GM21717 (cell line): ENCODE measurements at regions not wholly inside any gene's neighbourhood (a gene's known extent, or its start where the extent isn't known, plus 50 kb on each side); places are given as distances from the start of the nearest gene placed in this dataset.

Source experiments
- ATAC-seq: cut with Tn5 transposase; IDR thresholded peaks from one replicate; pipeline ENCODE4 v1.9.1; 2021; ENCODE audit warnings: mild to moderate bottlenecking, moderate library complexity; ENCODE audit not compliant: unreplicated experiment

DNA sequence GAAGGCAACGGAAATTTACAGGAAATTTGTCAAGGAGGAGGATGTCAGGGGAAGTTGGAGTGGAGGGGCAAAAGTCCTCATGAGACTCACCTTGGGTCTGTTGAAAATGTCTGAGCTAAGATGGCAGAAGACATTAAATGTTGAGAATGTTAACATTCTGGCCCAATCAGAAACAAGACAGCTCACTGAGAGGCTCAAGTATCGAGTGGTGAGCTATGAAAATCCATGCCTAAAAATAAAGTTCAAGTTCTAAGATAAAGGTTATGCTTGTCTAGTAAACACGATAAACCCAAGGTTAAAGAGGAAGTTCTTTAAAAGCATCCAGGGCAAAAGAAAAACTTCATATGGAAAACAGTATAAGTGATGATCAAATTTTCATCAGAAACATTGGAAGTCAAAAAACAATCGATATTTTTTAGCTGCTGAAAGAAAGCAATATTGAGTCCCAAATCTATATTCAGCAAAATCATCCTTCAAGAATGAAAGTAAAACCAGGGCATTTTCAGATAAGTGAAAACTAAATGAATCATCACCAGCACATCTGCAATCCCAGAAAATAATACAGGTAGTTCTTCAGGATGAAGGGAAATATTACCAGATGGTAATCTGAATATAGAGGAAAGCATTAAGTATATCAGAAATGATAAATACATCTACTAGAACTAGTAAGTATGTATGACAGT is 462.4 kb downstream of the TLL1 start:
- no peak for ATAC-seq

DNA sequence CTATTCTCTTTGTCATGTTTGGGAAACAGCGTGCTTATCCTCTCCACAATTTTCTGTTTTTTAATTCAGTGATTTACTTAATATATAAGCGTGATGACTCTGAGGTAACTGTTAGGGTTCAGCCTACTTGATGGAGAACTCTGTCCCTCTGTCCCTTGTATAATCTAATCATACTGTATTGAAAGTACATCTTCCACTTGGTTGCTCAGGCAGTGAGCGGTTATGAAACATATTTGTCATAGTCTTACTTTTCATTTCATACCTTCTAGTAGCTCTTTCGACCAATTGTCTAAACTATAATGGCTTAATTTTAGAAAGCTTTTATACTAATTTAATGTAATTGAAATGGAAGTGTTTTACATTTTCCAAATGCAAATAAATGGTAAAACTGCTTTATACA is 469.0 kb downstream of the TLL1 start:
- ATAC-seq, result no peak

DNA sequence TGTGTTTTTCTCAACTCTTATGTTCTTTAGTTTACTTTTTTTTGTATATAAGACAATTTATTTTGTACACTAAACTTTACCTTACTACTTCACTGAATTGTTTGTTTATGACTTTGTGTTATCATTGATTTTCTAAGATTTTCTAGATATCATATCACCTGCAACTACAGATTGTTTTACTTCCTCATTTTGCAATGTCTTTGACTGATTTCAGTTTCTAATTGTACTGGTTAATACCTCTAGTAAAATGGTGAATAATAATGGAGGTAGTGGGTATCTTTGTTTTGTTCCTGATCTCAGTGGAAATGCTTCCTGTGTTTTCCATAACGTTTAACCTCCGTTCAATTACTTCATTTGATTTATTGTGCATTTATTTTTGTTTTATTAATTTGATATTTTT is 490.2 kb downstream of the TLL1 start:
- ATAC-seq, result peak; percentile 49

DNA sequence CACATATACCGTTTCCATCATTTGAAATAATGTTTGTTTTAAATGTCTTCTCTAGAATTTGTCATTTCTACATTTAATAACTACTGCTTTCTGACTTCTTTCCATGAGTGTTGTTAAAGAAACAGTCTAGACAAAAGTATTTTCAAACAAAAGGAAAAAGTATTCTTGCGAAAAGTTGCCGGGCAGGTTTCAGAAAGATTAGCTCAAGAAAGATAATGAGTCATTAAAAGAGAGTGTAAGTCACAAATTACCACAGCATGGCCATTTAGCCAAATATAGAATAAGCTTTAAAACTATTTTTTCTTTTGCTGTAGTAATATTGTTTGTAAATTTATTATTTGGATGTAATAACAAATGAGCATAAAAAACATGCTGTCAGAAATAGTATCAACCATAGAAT is 493.0 kb downstream of the TLL1 start:
- ATAC-seq, result no peak

DNA sequence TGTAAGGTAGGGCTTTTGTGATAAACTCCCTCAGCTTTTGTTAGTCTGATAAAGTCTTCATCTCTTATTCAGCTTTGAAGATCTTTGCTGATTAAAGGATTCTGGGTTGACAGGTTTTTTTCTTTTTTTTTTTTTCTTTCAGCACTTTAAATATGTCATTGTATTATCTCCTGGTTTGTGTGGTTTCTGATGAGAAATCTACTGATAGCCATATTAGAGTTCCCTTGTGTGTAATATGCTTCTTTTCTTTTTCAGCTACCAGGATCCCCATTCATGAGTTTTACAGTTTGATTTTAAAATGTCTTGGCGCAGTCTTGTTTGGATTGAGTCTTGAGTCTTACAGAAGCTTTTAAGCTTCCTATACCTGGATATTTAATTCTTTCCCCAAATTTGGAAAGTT is 504.5 kb downstream of the TLL1 start:
- no peak for ATAC-seq

DNA sequence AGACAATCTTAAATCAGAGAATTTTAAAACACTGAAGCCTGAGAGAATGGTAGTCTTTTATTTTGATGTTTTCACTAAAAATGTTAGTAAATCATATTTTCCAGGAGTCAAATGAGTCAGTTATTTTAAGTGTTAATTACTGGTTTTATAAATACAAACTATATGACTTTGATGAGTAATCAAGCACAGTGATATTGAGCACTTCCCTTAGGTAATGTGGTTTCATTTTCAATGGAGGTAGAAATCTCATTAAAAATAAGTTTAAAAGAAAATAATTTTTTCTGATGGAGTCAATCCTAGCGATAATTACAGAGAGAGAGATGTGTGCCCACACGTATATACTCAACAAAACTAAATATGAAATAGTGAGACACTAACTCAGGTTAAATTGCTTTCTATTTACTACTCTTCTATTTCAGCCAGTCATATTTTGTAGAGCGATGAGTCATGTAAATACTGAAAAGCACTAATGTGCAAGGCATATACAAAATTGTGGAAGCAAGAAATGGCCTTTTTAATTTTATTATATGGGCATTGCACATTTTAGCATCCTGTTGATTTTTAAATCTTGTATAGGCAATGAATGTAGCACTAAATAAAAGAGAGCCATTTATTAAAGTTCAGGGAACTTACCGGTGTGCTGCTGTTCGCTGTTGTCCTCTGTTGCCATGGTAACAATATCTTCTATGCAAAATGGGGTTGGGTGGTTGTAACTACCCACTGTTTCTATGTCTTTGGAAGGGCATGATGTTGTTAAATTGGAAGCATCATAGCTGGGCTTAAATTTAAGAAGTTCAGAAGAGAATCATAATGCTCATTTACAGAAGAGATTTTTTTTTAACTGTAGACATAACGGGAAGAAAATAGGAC is 513.7 kb downstream of the TLL1 start:
- ATAC-seq, result no peak

DNA sequence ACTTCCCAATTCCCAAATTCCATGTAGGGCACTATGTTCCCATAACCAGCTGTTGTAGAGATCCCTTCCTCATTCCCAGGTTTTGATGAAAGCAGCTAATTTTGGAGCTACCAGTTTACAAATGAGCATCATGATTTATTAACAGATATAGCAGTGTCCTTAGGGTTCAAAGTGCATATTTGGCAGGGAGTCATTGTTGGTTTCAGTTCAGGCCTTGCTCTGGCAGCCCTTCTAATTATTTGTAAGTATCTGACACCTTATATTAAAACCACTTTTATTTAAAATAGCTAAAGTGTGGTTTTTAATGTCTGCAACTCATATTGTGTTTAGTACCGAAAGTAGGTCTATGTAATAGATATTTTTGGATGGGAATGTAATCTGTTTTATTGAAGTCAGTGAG is 518.5 kb downstream of the TLL1 start:
- ATAC-seq, result no peak

DNA sequence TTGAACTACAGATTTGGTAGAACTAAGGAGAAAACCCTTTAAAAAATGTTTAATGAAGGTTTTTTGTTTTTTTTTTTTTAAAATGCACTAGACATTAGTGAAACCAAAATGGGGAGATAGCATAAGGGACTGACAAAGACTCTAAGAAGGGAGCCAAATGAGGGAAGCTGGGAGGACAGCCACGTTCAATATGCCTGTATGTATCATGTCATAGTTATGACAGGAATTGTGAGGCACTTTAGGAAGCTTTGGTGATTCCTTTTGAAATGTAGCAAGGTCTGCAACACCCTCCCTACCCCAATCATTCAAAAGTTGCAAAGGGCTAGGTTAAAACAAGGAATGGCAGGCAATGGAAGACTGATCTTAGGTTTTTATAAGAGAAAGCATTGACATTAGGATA is 526.0 kb downstream of the TLL1 start:
- ATAC-seq, result no peak

DNA sequence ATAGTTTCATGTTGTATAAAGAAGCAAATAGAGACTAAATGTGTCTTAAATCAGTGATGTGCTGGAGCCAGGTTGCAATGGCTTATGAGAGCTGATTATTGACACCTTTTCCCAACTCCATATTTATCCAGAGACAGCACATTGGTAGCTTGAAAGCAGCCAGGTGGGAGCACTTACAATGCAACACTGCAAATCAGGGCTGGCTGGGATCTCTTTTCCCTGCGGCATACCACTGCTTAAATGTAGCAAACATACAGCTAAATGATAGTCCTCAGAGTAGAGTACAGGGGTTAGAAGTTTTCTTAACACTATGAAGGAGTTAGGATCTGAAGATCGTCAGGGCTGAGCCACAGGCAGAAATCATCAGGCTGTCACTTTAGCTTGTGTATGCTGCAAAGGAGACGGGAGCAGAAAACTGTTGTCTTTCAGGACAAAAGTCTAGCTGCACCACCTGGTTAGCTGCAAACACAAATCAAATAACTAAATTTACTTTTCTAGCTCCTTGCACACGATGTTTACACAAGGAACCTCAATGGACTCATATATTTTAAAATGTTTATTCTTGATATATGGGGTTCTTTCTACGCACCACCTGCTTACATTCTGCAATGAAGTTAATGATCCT is 527.3 kb downstream of the TLL1 start:
- ATAC-seq, result no peak

DNA sequence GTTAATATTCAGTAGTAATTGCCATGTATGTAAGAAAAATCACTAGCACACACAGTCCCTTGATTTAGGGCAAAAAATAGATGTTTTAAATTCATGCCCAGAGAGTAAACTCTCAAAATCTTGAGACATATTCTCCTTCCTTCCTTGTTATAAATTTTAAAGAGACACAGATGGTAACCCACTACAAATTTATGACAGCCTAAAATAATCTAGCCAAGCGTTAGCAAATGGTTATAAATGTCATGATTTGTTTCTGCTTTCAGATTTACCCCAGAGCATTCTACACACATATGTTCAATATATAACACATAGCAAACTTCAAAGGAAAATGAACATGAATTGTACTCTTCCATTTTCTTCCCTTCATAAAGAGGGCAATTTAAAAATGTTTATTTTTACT is 540.3 kb downstream of the TLL1 start:
- no peak for ATAC-seq

DNA sequence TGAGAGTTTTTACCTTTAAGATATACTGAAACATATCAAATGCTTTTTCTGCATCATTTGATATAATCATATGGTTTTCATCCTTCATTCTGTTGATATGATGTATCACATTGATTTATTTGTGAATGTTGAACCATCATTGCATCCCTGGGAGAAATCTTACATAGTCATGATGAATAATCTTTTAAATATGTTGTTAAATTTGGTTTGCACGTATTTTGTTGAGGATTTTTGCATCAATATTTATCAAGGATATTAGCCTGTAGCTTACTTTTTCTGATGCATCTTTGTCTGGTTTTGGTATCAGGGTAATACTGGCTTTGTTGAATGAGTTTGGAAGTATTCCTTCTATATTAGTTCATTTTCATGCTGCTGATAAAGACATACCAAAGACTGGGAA is 541.4 kb downstream of the TLL1 start:
- no peak for ATAC-seq

DNA sequence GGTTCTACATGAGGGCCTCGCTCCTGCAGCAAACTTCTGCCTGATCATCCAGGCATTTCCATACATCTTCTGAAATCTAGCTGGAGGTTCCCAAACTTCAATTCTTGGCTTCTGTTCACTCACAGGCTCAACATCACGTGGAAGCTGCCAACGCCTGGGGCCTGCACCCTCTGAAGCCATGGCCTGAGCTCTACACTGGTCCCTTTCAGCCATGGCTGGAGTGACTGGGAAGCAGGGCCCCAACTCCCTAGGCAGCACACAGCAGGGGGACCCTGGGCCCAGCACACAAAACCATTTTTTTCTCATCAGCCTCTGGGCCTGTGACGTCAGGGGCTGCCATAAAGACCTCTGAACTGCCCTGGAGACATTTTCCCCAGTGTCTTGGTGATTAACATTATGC is 542.7 kb downstream of the TLL1 start:
- ATAC-seq, result no peak

DNA sequence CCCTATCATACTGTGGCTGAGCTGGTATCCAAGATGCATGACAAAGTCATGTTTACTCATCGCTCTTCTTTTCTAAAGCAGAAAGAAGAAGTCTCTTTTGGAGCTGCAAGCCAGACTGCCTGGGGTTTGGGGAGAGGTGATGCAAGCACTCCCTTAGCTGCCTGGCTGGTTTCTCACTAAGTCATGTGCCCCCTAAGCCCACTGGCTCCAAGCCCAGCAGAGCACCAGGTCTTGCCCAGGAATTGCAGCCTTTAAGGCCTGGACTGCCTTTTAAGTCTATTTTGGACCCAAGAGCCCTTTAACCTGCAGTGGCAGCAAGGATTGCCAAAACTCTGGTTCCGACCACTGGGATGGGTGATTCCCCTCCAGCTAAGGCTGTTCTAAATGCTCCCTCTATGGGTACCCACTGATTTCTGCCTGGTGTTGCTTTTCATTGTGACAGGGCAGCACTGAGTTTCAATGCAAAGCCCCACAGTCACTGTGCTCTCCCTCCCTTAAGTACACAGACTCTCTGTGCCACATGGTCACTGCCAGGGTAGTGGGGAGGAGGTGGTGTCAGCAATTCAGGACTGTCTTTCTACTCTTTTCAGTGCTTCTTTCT is 548.6 kb downstream of the TLL1 start:
- no peak for ATAC-seq

DNA sequence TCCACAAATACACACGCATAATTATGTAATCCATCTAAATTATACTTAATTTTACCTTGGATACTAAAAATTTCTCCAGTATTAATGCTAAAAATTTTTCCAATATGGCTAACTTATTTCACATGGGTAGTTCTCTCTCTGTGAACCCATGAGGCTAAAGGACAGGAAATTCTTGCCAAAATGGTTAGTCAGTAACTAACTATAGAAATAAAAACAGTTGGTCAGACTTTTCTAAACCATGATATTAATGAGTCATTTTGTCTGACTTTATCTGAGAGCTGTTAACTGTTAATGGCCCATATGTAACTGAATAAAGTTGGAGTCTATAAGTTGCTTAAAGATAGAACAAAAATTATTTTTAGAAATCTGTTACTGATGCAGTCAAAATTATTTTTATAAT is 549.4 kb downstream of the TLL1 start:
- no peak for ATAC-seq

DNA sequence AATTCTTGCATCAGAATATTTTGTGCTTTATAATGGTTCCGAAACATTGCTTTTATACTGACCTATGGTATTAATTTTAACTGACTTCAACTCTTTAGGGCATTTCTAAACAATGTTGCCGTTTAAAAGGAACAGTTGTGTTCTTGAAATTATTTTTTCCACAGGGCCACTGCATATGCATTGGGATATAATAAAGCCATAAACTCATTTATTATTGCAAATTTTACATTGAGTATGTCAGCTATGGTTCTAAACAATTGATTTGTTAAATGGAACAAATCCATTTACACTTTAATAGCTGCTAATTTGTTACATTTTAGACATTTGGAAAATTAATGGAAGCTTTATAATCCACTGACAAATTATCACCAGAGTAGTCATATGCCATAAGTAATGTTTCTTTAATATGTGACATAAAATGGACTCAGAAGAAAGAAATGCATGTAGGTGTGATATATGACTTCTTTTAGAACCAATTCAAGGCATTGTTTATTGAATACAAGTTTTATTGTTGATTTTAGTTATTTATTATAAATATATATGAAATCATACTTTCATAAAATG is 553.3 kb downstream of the TLL1 start:
- ATAC-seq, result no peak

DNA sequence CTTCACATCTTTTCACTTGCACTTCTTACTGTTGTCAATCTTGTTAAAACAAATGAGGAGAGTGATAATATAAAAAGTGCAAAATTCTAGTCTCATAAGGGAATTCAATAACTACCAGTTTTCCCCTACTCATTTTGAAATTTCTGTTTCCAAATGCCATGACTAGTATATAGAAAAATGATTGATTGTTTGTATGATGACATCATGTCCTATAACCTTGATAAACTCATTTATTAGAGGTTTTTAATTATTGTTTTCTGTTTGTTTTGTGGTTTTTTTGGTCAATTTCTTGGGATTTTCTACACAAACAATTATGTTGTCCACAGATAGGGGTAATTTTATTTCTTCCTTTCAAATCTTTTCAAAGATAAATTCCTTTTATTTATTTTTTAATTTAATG is 559.1 kb downstream of the TLL1 start:
- no peak for ATAC-seq

DNA sequence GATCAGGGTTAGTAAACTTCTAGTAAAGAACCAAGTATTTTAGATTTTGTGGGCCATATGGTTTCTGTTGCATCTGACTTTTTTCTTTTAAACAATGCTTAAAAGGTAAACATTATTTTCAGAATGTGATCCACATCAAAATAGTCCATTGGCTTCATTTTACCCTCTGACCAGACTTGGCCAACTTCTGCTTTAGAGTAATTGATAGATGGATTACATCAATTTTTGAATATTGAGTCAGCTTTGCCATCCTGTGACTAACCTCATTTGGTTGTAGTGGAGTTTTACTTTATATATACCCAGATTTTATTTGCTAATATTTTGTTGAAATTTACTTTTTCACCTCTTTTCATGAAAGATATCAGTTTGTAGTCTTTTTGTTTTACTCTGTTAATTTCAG is 559.8 kb downstream of the TLL1 start:
- ATAC-seq, result no peak

DNA sequence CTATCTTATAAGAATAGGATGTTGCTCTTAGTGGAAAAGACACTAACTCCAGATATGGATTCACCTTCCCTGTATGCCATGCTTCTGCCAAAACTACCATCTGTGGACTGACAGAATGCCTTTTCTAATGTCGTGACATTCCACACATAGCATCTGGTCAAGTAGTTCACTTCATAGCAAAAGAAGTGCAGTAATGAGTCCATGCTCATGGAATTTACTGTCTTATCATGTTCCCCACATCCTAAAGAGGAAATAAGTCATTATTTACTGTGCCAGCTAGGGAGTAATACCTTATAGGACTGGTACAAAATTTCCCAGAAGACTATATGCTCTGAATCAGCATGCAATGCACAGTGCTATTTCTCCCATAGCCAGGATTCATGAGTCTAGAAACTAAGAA is 562.4 kb downstream of the TLL1 start:
- ATAC-seq, result no peak

DNA sequence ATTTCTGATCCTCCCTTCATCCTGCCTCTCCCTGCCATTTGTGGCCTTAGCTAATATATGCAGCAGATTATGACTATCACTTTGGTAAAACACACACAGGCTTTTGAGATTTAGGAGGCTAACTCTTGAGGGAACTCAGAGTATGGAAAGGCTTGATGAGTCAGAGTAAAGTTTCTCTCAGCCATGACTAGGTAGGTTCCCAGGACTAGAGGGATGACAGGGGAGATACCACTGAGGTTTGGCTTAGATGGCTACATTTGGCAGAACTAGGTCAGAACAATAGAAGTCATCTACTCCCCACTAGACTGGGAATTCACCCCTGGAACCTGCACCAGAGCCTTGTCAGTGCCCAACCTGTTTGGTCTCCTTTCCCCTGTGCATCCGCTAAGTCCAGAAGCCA is 585.7 kb downstream of the TLL1 start:
- no peak for ATAC-seq

DNA sequence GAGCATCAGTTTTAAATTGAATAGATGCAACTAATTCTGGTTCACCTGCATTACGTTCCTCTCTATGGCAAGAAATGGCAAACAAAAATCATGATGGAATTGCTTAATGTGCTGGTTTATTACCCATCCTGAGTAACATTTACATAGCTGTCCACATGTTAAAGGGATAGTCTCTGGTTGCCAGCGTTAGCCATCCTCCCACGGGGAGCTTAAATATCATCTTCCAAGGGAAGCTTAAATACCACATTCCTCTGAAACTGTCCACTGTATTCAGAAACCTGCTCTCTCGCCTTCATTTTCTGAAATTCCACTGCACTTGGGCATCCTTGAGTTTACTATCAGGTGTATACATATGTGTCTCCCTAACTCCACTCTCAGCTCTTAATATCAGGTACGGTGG is 586.6 kb downstream of the TLL1 start:
- ATAC-seq, result no peak

DNA sequence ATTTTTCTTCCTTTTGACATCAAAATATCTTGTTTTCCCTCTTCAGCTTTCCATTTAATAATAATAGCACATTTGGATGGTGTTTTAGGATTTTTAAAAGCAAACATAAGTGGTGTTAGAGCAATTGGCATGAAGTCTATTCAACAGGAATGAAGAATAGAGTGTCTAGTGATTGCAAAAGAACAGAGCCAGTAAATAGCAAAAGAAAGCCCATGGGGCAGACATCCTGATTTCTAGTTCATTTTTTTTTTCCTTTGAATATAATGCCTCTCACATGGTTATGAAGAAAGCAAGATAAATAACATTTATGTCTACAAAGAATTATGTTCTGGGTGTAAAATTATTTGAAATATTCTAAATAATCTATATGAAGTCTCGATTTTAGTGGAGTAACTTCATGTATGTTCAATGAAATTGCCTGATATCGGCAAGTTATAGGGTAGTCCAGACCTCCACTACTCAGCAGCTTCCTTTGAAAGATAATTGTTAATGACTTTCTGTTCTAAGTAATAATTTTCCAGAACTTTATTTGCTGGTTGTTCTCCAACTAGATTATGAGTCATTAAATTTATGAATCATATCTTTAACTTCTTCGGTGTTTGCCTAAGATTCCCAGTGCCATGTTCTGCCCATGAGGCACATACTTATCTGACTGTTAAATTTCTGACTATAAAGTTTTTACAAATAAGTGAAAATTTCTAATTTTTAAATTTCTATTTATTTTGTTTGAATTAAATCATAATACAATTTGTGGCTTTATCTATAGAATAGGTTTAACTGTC is 587.9 kb downstream of the TLL1 start:
- ATAC-seq, result no peak
